HG02852 (cell line): ENCODE measurements at regions not wholly inside any gene's neighbourhood (a gene's known extent, or its start where the extent isn't known, plus 50 kb on each side); places are given as distances from the start of the nearest gene placed in this dataset.
"Not testable (repeated sequence)": the region's sequence is repeated elsewhere in the genome, so short reads cannot be mapped to it uniquely, and the experiment has no call there.

Source experiments
- ATAC-seq: cut with Tn5 transposase; IDR thresholded peaks from one replicate; pipeline ENCODE4 v1.9.1; 2021; ENCODE audit warnings: mild to moderate bottlenecking, moderate library complexity; ENCODE audit not compliant: unreplicated experiment

GRCh38 chr2:66109419-66109818 lies 325.5 kb upstream of the MEIS1 start:
- ATAC-seq, result no peak

GRCh38 chr2:66105066-66105753 lies 329.7 kb upstream of the MEIS1 start:
- ATAC-seq, result no peak

DNA sequence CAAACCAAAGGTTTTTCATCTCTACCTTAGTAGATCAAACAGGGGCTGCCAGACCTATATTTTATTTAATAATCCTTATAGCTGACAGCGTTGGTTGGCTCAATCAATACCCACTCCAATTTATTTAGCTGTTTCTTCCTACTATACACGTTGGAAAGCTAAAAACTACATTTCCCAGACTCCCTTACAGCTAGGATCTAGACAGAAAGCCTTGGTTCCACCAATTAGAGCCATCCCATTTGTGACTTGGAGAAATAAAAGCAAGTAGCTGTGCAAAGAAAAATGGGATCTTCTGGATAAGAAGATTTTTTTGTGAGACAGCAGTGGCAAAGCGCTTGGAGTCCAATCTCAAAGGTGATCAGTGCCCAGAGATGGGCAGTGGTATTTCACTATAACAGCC lies 331.3 kb upstream of the MEIS1 start:
- ATAC-seq, result no peak

DNA sequence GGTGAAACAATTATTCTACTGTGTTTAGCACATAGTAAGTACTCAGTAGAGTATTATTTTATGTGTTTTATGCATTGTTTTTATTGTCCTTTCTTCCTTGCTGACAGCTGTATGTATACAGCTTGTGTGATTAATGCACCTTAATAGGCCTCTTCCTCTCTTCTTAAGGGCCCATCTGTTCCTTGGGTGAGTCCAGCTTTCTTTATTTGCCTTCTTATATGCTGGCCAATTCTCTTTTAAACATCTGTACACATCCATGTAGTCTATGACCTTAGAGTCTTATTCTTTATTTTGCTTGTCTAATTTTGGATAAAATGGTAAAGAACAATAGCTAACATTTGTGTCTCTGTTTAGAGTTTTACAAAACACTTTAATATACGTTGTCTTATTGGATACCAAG lies 333.7 kb upstream of the MEIS1 start:
- ATAC-seq, result no peak

GRCh38 chr2:66095820-66096345 lies 339.0 kb upstream of the MEIS1 start:
- ATAC-seq, result no peak

DNA sequence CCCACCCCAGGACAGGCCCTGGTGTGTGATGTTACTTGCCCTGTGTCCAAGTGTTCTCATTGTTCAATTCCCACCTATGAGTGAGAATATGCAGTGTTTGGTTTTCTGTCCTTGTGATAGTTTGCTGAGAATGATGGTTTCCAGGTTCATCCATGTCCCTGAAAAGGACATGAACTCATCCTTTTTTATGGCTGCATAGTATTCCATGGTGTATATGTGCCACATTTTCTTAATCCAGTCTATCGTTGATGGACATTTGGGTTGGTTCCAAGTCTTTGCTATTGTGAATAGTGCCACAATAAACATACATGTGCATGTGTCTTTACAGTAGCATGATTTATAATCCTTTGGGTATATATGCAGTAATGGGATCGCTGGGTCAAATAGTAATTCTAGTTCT lies 340.2 kb upstream of the MEIS1 start:
- ATAC-seq, result not testable (repeated sequence)

- ATAC-seq, result no peak
Observed at GRCh38 chr2:66093371-66093770, 341.6 kb upstream of the MEIS1 start.

DNA sequence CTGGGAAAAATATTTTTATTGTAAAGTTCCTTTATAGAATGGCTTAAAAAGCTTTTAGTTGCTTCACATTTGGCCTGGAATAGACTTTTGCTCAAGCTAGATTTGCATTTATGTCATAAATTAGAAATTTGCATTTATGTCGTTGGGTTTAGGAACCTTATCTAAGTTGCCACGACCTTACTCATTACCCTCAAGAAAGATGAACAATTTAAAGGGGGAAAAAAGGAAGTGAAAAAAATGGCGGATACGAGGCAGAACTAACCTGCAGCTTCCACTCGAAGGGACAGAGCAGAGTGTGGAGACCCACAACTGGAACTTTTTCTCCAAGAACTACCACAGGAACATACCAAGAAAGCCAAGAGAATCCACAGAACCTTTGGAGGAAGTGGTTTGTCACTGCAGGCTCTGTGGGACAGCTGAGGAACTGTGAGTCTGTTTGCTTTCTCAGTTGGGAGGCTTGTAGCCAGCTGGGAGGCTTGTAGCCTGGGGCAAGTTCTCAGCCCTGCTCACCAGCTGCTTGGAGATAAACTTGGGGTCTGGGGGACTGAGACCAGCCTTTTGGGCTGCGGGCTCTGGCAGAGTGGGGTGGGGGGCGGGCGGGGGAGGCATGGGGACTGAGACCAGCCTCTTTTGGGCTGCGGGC lies 349.9 kb upstream of the MEIS1 start:
- ATAC-seq, result no peak

GRCh38 chr2:66082581-66082980 lies 352.3 kb upstream of the MEIS1 start:
- no peak for ATAC-seq

DNA sequence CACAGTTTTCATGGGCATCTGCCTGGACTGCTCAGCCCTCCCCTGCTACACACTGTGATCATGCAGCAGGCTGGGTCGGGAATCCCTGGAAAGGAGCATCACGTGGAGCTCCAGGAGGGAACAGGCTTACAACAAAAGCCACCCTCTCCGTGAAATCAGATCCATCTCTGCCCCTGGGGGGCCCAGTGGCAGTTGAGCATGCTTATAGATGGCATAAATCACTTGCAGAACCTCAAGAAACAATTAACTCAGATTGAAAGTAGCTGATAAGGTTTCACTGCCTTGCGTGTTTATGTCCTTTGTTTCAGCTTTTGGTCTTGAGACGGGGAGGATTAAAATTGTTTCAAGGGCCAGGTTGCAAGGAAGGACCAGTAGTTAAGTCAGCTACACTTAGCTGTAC lies 354.8 kb upstream of the MEIS1 start:
- ATAC-seq, result no peak

- no peak for ATAC-seq
Observed at GRCh38 chr2:66073172-66073571, 361.8 kb upstream of the MEIS1 start.

DNA sequence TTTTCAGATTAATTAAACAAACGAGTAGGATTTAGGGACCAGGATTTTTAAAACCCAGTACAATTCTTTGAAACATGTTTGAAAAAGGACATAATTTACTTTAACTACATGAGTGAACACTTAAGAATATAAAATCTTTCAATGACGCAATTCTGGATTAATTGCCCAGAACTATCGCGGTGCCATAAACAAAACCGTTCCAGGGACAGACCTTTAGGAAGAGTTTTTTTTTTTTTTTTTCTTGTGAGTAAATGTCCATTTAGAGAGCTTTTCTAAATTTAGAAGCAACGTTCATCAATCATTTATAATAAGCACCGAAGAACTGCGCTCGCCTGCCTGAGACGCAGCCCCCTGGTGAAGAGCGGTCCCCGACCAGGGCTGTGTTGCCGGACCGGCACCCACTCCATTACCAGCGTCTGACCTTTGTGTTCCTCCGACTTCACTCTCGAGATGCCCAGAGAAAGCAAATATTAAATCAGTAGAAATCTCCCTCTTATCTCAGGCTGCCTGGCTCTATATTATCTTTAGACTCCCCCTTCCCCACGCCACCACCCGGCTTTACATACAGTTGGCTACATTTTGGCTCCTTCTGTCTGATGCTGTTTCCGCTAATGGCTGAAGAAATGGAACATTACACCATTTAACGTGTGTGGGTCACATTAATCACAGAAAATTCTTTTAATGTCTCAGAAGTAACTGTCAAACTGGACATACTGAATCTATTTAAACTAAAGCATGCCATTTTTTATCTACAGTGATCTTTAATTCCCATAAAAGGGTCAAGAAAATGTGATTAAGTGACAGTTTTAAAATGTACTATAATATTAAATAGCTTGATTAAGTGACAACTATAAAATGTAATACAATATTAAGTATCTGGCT lies 364.0 kb upstream of the MEIS1 start:
- ATAC-seq, result no peak

DNA sequence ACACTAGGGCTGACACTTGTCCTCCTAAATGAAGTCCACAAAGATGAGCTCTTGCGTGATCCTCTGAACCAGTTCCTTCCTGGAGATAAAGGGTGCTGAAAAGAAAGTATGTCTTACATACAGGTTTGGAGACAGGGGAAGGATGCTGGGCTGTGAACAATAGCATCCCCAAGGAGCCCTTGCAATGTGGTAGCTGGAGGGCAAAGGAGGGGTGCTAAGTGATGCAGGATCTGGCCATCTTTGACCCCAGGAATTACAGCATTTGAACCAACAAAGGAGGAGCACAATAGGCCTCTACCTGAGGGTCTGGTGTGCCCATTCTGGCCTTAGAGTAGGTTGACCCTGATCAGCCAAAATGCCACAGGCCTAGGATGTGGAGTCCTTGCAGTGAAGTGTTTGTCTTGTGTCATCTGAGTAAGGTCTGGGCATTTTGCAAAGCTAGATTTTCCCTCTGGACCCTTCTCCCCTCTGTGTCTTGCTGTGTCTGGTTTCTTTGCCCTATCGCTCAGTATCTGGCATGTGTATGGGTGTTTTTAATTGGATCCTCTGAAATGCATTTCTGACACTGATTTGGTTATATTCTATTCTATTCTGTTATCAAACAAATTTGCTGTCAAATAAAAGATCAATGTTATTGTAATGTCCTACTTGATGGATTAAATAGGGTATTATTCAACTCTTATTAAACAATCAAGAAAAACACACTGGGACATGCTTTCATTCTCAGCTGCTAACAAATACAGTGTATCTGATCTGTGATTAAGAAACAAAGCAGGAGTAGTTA lies 364.8 kb upstream of the MEIS1 start:
- no peak for ATAC-seq

DNA sequence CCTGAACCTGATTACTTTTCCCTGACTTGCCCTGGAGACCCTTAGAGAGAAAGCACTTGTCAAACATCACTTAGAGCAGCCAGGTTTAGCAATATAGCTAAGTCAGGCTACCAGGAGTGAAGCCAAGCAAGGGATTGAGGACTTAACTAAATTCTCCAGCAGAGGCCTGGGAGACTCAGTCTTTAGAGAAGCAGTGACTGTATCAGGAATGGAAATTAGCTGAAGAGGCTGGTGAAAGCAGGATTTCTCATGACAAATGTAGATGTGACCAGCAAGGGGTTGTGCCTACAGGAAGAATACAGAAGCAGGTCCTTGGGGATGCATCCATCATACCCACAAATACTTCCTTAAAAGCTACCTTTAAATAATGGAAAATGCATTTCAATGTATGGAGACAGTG lies 368.9 kb upstream of the MEIS1 start:
- no peak for ATAC-seq

DNA sequence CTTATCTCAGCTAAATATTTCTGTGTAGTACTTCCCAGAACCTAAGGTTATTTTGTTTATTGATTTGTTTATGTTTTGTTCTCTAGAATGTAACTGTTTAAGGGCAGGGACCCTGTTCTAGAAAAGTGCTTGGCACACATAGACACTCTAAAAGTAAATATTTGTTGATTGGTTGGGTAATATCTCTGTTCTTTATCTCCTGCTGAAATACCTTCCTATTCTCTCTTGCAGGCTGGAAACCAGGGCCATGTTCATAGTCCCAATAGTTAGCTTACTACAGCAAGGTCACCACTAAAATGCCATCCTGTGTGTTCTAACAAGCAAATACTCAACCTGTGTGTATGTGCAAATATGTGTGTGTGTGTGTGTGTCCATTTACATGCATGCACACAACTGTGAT lies 375.6 kb upstream of the MEIS1 start:
- ATAC-seq, result no peak

- ATAC-seq, result no peak
Observed at GRCh38 chr2:66058675-66059074, 376.2 kb upstream of the MEIS1 start.

DNA sequence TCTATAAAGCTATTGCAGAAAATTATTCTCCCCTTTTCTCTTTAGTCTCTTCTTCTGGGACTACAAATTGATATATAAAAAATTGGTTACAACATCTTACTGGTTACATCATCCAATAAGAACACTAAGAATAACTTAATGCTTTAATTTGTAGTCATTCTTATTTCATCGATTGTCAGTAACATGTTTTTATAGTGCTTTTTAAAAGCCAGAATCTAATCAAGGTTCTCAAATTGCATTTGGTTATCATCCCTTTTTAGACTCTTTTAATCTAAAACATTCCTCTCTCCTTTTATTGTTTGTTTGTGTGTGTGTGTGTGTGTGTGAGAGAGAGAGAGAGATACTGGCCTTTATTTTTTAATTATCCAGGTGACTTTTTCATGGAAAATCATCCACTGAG lies 377.1 kb upstream of the MEIS1 start:
- no peak for ATAC-seq

DNA sequence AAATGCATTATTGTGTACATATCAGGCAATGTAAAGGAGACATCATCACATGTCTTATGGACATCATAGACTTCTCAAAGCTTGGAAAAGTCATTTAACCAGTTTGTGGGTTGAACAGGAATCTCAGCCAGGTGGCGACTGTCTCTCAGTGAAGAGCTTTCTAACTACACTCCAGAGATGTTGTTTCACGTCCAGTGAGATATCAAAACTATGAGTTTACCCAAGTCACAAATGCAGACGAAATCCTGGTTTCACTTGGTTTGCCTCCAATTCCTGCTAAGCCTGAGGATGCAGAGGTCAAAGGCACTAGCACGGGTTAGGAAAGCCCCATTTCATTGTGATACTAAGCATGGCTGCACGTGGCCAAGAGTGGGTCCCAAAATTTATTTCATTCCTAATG lies 384.5 kb upstream of the MEIS1 start:
- no peak for ATAC-seq

GRCh38 chr2:66048667-66049066 lies 386.3 kb upstream of the MEIS1 start:
- ATAC-seq, result no peak

GRCh38 chr2:66041902-66042657 lies 392.8 kb upstream of the MEIS1 start:
- ATAC-seq, result no peak
